Muscle of leg (tissue), 3 donors: ENCODE measurements at regions not wholly inside any gene's neighbourhood (a gene's known extent, or its start where the extent isn't known, plus 50 kb on each side); places are given as distances from the start of the nearest gene placed in this dataset.
A peak's percentile ranks its signal among the peaks of the same experiment; 100 is the strongest.

Experiments
- DNase-seq: peaks from one replicate; pipeline ENCODE4 v3.0.0; 2013
- H3K27ac ChIP-seq: one replicate; pipeline ENCODE4 v1.5.1; 2013; ENCODE audit warnings: mild to moderate bottlenecking, low read length, control low read depth
- H3K27me3 ChIP-seq: one replicate; pipeline ENCODE4 v1.6.1; 2013; ENCODE audit warnings: low read length; ENCODE audit not compliant: control insufficient read depth, insufficient read depth
- H3K36me3 ChIP-seq: one replicate; pipeline ENCODE4 v1.6.1; 2013; ENCODE audit warnings: low read length; ENCODE audit not compliant: control insufficient read depth, insufficient read depth
- H3K4me1 ChIP-seq: one replicate; pipeline ENCODE4 v1.6.1; 2013; ENCODE audit warnings: low read length; ENCODE audit not compliant: control insufficient read depth, insufficient read depth
- H3K4me3 ChIP-seq: one replicate; pipeline ENCODE4 v1.5.1; 2013; ENCODE audit warnings: low read length, control low read depth
- H3K9me3 ChIP-seq: replicated peaks from 2 replicates; pipeline ENCODE4 v1.6.1; 2013; ENCODE audit warnings: low read depth, low read length; ENCODE audit not compliant: control insufficient read depth
- whole genome bisulfite sequencing: methylation state at CpG from one replicate; pipeline ENCODE4 v1.1.5; 2013; ENCODE audit warnings: missing lambda C conversion rate; ENCODE audit not compliant: insufficient coverage; 5-methylcytosine and 5-hydroxymethylcytosine counted together

- DNase-seq = no peak
- no peaks in the 10 kb centered on the region for H3K27me3 ChIP-seq
- H3K9me3 ChIP-seq = no peaks in the 10 kb centered on the region
- WGBS = 98% methylated on average over 4 of the region's 6 CpGs
- H3K4me1 ChIP-seq = peaks cover 8% of the 10 kb centered on the region
- H3K36me3 ChIP-seq = no peaks in the 10 kb centered on the region
- no peak overlapping the region for H3K27ac ChIP-seq
- no peak overlapping the region for H3K4me3 ChIP-seq
These were observed 199.8 kb upstream of the WSCD1 start for GRCh38 chr17:5870231-5870953.

- H3K4me3 ChIP-seq = no peak overlapping the region
- no peaks in the 10 kb centered on the region for H3K36me3 ChIP-seq
- H3K27me3 ChIP-seq = no peaks in the 10 kb centered on the region
- 89% methylated on average over 7 of the region's 10 CpGs for WGBS
- H3K4me1 ChIP-seq = peaks cover 8% of the 10 kb centered on the region
- no peak overlapping the region for H3K27ac ChIP-seq
- H3K9me3 ChIP-seq = no peaks in the 10 kb centered on the region
- DNase-seq = no peak
These were observed 198.5 kb upstream of the WSCD1 start for GRCh38 chr17:5871666-5872065.

GRCh38 chr17:5872831-5873230, 197.3 kb upstream of the WSCD1 start:
- H3K27me3 ChIP-seq = no peaks in the 10 kb centered on the region
- peaks cover 12% of the 10 kb centered on the region for H3K4me1 ChIP-seq
- no peaks in the 10 kb centered on the region for H3K36me3 ChIP-seq
- no peaks in the 10 kb centered on the region for H3K9me3 ChIP-seq
- no peak overlapping the region for H3K27ac ChIP-seq
- WGBS = 74% methylated on average over 3 of the region's 9 CpGs
- no peak for DNase-seq
- H3K4me3 ChIP-seq = no peak overlapping the region

GRCh38 chr17:5873781-5874180, 196.4 kb upstream of the WSCD1 start:
- WGBS = 84% methylated on average over 3 of the region's 4 CpGs
- DNase-seq = no peak
- Histone ChIP-seq H3K4me3 (no peak overlapping the region), H3K4me1 (peaks cover 20% of the 10 kb centered on the region), H3K9me3 (no peaks in the 10 kb centered on the region), H3K27me3 (no peaks in the 10 kb centered on the region), H3K36me3 (no peaks in the 10 kb centered on the region), H3K27ac (no peak overlapping the region)

GRCh38 chr17:5874486-5874885, 195.7 kb upstream of the WSCD1 start:
- WGBS = 55% methylated on average over 5 of the region's 6 CpGs
- peak; percentile 53 for DNase-seq
- peaks cover 20% of the 10 kb centered on the region for H3K4me1 ChIP-seq

GRCh38 chr17:5877366-5877765, 192.8 kb upstream of the WSCD1 start:
- H3K4me1 ChIP-seq = peaks cover 20% of the 10 kb centered on the region
- H3K36me3 ChIP-seq = no peaks in the 10 kb centered on the region
- no peak overlapping the region for H3K27ac ChIP-seq
- no CpG with 5 or more reads among the region's 1 CpG for WGBS
- no peaks in the 10 kb centered on the region for H3K9me3 ChIP-seq
- no peak overlapping the region for H3K4me3 ChIP-seq
- peaks cover 2% of the 10 kb centered on the region for H3K27me3 ChIP-seq
- DNase-seq = no peak

More at GRCh38 chr17:5874486-5874885, 195.7 kb upstream of the WSCD1 start:
- H3K4me3 ChIP-seq = no peak overlapping the region
- no peak overlapping the region for H3K27ac ChIP-seq
- no peaks in the 10 kb centered on the region for H3K36me3 ChIP-seq
- no peaks in the 10 kb centered on the region for H3K27me3 ChIP-seq
- no peaks in the 10 kb centered on the region for H3K9me3 ChIP-seq

GRCh38 chr17:5877948-5878347, 192.2 kb upstream of the WSCD1 start:
- 46% methylated on average over 8 of the region's 10 CpGs for WGBS
- no peaks in the 10 kb centered on the region for H3K36me3 ChIP-seq
- no peak overlapping the region for H3K4me3 ChIP-seq
- peak; percentile 80 for DNase-seq
- no peak overlapping the region for H3K27ac ChIP-seq
- no peaks in the 10 kb centered on the region for H3K9me3 ChIP-seq
- H3K4me1 ChIP-seq = peaks cover 20% of the 10 kb centered on the region
- H3K27me3 ChIP-seq = peaks cover 2% of the 10 kb centered on the region

- Histone ChIP-seq H3K36me3 (no peaks in the 10 kb centered on the region), H3K4me1 (peaks cover 16% of the 10 kb centered on the region), H3K9me3 (no peaks in the 10 kb centered on the region), H3K27ac (no peak overlapping the region), H3K4me3 (no peak overlapping the region), H3K27me3 (peaks cover 2% of the 10 kb centered on the region)
- no peak for DNase-seq
- 80% methylated on average over 5 of the region's 6 CpGs for WGBS
These were observed 188.3 kb upstream of the WSCD1 start for GRCh38 chr17:5881849-5882248.

GRCh38 chr17:5883775-5884665, 186.2 kb upstream of the WSCD1 start:
- no peaks in the 10 kb centered on the region for H3K36me3 ChIP-seq
- H3K27ac ChIP-seq = no peak overlapping the region
- H3K4me3 ChIP-seq = no peak overlapping the region
- H3K27me3 ChIP-seq = peaks cover 2% of the 10 kb centered on the region
- DNase-seq = no peak
- WGBS = 78% methylated on average over 8 of the region's 13 CpGs
- H3K9me3 ChIP-seq = no peaks in the 10 kb centered on the region
- H3K4me1 ChIP-seq = peaks cover 4% of the 10 kb centered on the region

- Histone ChIP-seq H3K4me3 (no peak overlapping the region), H3K27ac (no peak overlapping the region), H3K27me3 (peaks cover 2% of the 10 kb centered on the region), H3K36me3 (no peaks in the 10 kb centered on the region), H3K9me3 (peaks cover 2% of the 10 kb centered on the region), H3K4me1 (no peaks in the 10 kb centered on the region)
- 98% methylated on average over 4 of the region's 4 CpGs for WGBS
- no peak for DNase-seq
These were observed 184.8 kb upstream of the WSCD1 start for GRCh38 chr17:5885336-5885735.
